ENCODE measurements at regions not wholly inside any gene's neighbourhood (a gene's known extent, or its start where the extent isn't known, plus 50 kb on each side); places are given as distances from the start of the nearest gene placed in this dataset.
"Not testable (repeated sequence)": the region's sequence is repeated elsewhere in the genome, so short reads cannot be mapped to it uniquely, and the experiment has no call there.

DNA sequence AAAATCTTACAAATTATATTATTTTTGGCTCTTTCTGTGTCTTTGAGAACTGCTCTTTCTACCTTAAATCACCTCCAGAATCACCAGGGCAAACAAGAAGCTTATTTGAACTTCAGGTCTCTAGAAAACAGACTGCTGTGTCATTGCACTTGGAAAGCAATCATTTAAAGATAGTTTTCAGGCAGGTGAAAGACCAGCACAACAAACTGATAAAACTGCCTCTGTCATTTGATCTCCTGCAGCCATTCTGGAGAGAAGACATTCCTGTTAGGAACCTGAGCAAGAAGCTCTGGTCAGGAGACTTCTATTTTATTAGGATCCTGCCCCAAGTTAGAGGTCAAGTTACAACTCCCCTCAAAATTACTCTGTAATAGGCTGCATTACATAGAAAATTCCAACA is 50.7 kb upstream of the AP4E1 start:
- Mint-ChIP-seq H3K27me3 (peaks cover 7 to 10% of the 10 kb centered on the region in 2 donors), H3K4me3 (no peak overlapping the region), H3K4me1 (ENCODE audit: low read depth in 2 of 2) (no peaks in the 10 kb centered on the region), H3K36me3 (ENCODE audit: insufficient read depth) (no peaks in the 10 kb centered on the region), H3K27ac (no peak overlapping the region), H3K9me3 (no peaks in the 10 kb centered on the region)
- no peak for DNase-seq
- no peak for ATAC-seq (replicated peaks)

GRCh38 chr15:50854601-50855490 is 53.6 kb upstream of the AP4E1 start:
- Mint-ChIP-seq H3K9me3 (no peaks in the 10 kb centered on the region), H3K36me3 (ENCODE audit: insufficient read depth) (no peaks in the 10 kb centered on the region), H3K27me3 (peaks cover 7 to 10% of the 10 kb centered on the region in 2 donors), H3K4me1 (ENCODE audit: low read depth in 2 of 2) (no peaks in the 10 kb centered on the region), H3K27ac (no peak overlapping the region), H3K4me3 (no peak overlapping the region)
- no peak for DNase-seq
- ATAC-seq (replicated peaks) = no peak

DNA sequence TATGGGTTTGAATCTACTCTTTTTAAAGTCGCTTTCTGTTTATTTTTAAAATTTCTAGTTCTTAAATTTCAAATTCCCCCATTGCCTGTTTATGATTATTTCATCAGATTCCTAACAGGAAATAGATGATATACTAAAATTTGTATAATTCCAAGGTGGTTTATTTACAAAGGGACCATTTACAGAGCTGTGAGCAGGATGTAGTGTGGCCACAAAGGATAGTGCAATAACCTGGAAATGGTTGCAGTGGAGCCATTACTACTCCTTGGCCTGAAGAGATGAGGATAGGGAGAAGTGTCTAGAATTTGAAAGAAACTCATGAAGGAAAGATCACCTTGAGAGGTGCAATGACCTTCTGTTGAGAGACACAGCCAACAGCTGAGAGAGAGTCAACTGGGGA is 58.5 kb upstream of the AP4E1 start:
- no peaks in the 10 kb centered on the region for H3K9me3 Mint-ChIP-seq
- no peak overlapping the region for H3K27ac Mint-ChIP-seq
- no peak overlapping the region for H3K4me3 Mint-ChIP-seq
- ATAC-seq (replicated peaks) (no peak), DNase-seq (no peak)
- no peaks in the 10 kb centered on the region for H3K36me3 Mint-ChIP-seq (ENCODE audit: insufficient read depth)
- no peaks in the 10 kb centered on the region for H3K27me3 Mint-ChIP-seq
- H3K4me1 Mint-ChIP-seq (ENCODE audit: low read depth in 2 of 2) = no peaks in the 10 kb centered on the region

GRCh38 chr15:50848349-50848748 is 60.1 kb upstream of the AP4E1 start:
- no peak overlapping the region for H3K4me3 Mint-ChIP-seq
- ATAC-seq (replicated peaks) (no peak), DNase-seq (no peak)
- no peaks in the 10 kb centered on the region for H3K4me1 Mint-ChIP-seq (ENCODE audit: low read depth in 2 of 2)
- H3K27me3 Mint-ChIP-seq = no peaks in the 10 kb centered on the region
- no peaks in the 10 kb centered on the region for H3K9me3 Mint-ChIP-seq
- H3K36me3 Mint-ChIP-seq (ENCODE audit: insufficient read depth) = no peaks in the 10 kb centered on the region
- peak overlapping the region in 1 of 2 donors; percentile 7 for H3K27ac Mint-ChIP-seq

- not testable (repeated sequence) for H3K4me1 Mint-ChIP-seq (ENCODE audit: low read depth in 2 of 2); DNase-seq; H3K36me3 Mint-ChIP-seq (ENCODE audit: insufficient read depth); H3K4me3 Mint-ChIP-seq; H3K27ac Mint-ChIP-seq; ATAC-seq (replicated peaks); H3K9me3 Mint-ChIP-seq
- H3K27me3 Mint-ChIP-seq = peaks cover 3 to 14% of the 10 kb centered on the region in 2 donors
These were observed 63.3 kb upstream of the AP4E1 start for GRCh38 chr15:50845181-50845580.

- Mint-ChIP-seq H3K9me3 (no peaks in the 10 kb centered on the region), H3K27me3 (peaks cover 8 to 29% of the 10 kb centered on the region in 2 donors), H3K36me3 (ENCODE audit: insufficient read depth) (peaks cover 3% of the 10 kb centered on the region), H3K4me1 (ENCODE audit: low read depth in 2 of 2) (no peaks in the 10 kb centered on the region), H3K4me3 (no peak overlapping the region), H3K27ac (no peak overlapping the region)
- ATAC-seq (replicated peaks) = no peak
- no peak for DNase-seq
These were observed 68.0 kb upstream of the AP4E1 start for GRCh38 chr15:50840520-50840919.

GRCh38 chr15:50837256-50837770 is 71.2 kb upstream of the AP4E1 start:
- H3K36me3 Mint-ChIP-seq (ENCODE audit: insufficient read depth) = peaks cover 3% of the 10 kb centered on the region
- ATAC-seq (replicated peaks) (no peak), DNase-seq (no peak)
- no peak overlapping the region for H3K4me3 Mint-ChIP-seq
- H3K9me3 Mint-ChIP-seq = no peaks in the 10 kb centered on the region
- no peaks in the 10 kb centered on the region for H3K4me1 Mint-ChIP-seq (ENCODE audit: low read depth in 2 of 2)
- H3K27me3 Mint-ChIP-seq = peaks cover 8 to 29% of the 10 kb centered on the region in 2 donors
- no peak overlapping the region for H3K27ac Mint-ChIP-seq

DNA sequence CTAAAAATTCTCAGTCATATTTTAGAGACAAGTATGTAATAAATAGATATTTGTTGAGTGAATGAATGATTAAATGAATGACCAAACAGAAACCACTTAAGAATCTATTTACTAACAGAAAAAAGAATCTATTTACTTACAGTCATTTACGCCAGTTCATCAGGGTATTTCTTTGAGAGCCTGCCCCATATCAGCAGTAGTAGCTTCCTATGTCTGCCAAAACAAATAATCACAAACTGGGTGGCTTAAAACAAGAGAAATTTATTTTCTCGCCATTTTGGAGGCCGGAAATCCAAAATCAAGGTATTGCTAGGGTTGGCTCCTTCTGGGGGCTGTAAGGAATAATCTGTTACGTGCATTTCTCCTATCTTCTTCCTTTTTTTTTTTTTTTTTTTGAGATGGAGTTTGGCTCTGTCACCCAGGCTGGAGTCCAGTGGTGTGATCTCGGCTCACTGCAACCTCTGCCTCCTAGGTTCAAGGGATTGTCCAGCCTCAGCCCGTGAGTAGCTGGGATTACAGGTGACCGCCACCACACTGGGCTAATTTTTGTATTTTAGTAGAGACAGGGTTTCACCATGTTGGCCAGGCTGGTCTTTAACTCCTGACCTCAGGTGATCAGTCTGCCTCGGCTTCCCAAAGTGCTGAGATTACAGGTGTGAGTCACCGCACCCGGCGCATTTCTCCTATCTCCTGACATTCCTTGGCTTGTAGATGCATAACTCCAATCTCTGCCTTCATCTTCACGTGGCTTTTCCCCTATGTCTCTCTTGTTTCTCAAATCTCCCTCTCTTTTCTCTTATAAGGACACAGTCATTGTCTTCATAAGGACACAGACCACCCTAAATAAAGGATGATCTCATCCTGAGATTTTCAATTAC is 65.2 kb upstream of the SPPL2A start:
- no peak overlapping the region for H3K4me3 Mint-ChIP-seq
- no peaks in the 10 kb centered on the region for H3K36me3 Mint-ChIP-seq (ENCODE audit: insufficient read depth)
- ATAC-seq (replicated peaks) (no peak), DNase-seq (no peak)
- H3K4me1 Mint-ChIP-seq (ENCODE audit: low read depth in 2 of 2) = no peaks in the 10 kb centered on the region
- H3K9me3 Mint-ChIP-seq = no peaks in the 10 kb centered on the region
- H3K27ac Mint-ChIP-seq = no peak overlapping the region
- peaks cover 12 to 25% of the 10 kb centered on the region in 2 donors for H3K27me3 Mint-ChIP-seq

DNA sequence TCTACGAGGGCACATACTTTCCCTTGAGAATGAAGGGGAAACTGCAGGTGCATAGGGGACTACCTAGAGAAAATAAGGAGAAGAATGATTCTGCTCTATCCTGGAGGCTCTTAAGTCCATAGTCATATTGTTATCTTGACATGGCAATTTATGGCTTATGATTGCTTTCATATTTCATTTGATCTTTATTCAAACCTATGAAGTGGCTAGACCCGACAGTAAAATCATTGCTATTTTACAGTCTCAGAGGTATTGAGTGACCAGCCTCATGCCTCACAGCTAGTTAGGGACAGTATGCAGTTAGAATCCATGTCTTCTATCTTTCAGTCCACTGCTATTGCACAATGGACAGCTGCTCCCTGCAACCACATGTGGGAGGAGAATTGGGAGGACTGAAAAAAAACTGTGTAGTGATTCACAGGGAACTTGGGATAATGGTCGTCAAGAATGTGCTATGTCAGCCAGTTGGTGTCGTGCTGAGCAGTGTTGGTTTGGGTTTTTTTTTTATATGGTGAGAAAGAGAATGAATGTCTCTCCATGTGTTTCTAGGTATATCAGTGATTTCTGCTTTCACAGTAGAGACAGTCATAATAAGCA is 63.2 kb upstream of the SPPL2A start:
- Mint-ChIP-seq H3K9me3 (no peaks in the 10 kb centered on the region), H3K36me3 (ENCODE audit: insufficient read depth) (no peaks in the 10 kb centered on the region), H3K27ac (no peak overlapping the region), H3K4me3 (no peak overlapping the region), H3K4me1 (ENCODE audit: low read depth in 2 of 2) (no peaks in the 10 kb centered on the region), H3K27me3 (peaks cover 12 to 25% of the 10 kb centered on the region in 2 donors)
- ATAC-seq (replicated peaks) (no peak), DNase-seq (no peak)

DNA sequence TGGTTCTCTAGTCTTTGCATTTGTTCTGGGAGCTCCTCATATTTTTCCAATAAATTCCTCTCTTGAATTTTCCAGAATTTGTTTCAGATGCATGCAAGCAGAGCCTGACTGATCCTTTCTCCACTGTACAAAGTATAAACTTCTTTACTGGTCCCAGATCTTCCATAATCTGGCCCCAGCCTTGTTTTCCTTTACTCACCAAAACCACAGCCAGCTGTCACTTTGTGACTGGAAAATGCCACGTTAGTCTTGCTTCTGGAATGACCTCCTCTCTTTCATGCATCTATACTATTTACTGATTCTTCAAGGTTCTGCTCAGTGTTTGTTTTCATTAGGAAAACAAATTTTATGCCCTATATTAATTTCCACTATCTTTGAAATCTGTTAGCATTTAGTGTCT is 60.4 kb upstream of the SPPL2A start:
- no peak for DNase-seq
- Mint-ChIP-seq H3K27ac (no peak overlapping the region), H3K27me3 (peaks cover 7 to 18% of the 10 kb centered on the region in 2 donors), H3K4me3 (no peak overlapping the region), H3K9me3 (no peaks in the 10 kb centered on the region), H3K4me1 (ENCODE audit: low read depth in 2 of 2) (no peaks in the 10 kb centered on the region), H3K36me3 (ENCODE audit: insufficient read depth) (no peaks in the 10 kb centered on the region)
- no peak for ATAC-seq (replicated peaks)

- no peaks in the 10 kb centered on the region for H3K36me3 Mint-ChIP-seq (ENCODE audit: insufficient read depth)
- H3K9me3 Mint-ChIP-seq = no peaks in the 10 kb centered on the region
- H3K27ac Mint-ChIP-seq = no peak overlapping the region
- H3K4me1 Mint-ChIP-seq (ENCODE audit: low read depth in 2 of 2) = no peaks in the 10 kb centered on the region
- ATAC-seq (replicated peaks) (no peak), DNase-seq (no peak)
- H3K27me3 Mint-ChIP-seq = peaks cover 6 to 15% of the 10 kb centered on the region in 2 donors
- H3K4me3 Mint-ChIP-seq = no peak overlapping the region
These were observed 59.0 kb upstream of the SPPL2A start for GRCh38 chr15:50824514-50824913.

DNA sequence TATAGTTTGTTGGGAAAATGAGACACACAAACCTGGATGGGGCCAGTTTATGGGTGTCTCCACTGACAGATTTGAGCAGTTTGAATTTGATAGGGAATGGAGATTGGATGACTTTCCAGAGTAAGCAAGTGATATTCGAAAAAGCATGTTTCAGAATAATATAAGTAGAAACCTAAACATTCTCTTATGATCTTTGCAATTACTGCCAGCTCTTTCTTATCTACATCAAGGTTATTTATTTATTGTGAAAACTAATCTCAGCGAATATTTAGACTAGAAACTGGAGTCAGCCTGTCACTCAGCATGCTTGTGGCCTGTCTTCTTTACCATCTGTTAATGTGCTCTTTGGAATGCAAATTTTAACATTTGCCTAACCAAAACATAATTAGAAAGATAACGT is 57.8 kb upstream of the SPPL2A start:
- peaks cover 0 to 6% of the 10 kb centered on the region in 2 donors for H3K27me3 Mint-ChIP-seq
- ATAC-seq (replicated peaks) (no peak), DNase-seq (no peak)
- no peak overlapping the region for H3K27ac Mint-ChIP-seq
- H3K36me3 Mint-ChIP-seq (ENCODE audit: insufficient read depth) = no peaks in the 10 kb centered on the region
- no peak overlapping the region for H3K4me3 Mint-ChIP-seq
- H3K9me3 Mint-ChIP-seq = no peaks in the 10 kb centered on the region
- H3K4me1 Mint-ChIP-seq (ENCODE audit: low read depth in 2 of 2) = no peaks in the 10 kb centered on the region

- Mint-ChIP-seq H3K27ac (no peak overlapping the region), H3K4me1 (ENCODE audit: low read depth in 2 of 2) (no peaks in the 10 kb centered on the region), H3K9me3 (no peaks in the 10 kb centered on the region)
These were observed 56.0 kb upstream of the SPPL2A start for GRCh38 chr15:50821476-50821875.

More at GRCh38 chr15:50821476-50821875, 56.0 kb upstream of the SPPL2A start:
- no peak for ATAC-seq (replicated peaks)
- Mint-ChIP-seq H3K36me3 (ENCODE audit: insufficient read depth) (no peaks in the 10 kb centered on the region), H3K4me3 (no peak overlapping the region), H3K27me3 (peaks cover 0 to 6% of the 10 kb centered on the region in 2 donors)
- DNase-seq = no peak

All from effector memory CD8-positive, alpha-beta T cell (primary cell).